Germinal center (tissue), 1 donor: ENCODE measurements at regions not wholly inside any gene's neighbourhood (a gene's known extent, or its start where the extent isn't known, plus 50 kb on each side); places are given as distances from the start of the nearest gene placed in this dataset.

Source experiments
- DNase-seq: peaks from one replicate; pipeline ENCODE4 v3.0.0; 2012; ENCODE audit warnings: mixed read lengths, low spot score

DNA sequence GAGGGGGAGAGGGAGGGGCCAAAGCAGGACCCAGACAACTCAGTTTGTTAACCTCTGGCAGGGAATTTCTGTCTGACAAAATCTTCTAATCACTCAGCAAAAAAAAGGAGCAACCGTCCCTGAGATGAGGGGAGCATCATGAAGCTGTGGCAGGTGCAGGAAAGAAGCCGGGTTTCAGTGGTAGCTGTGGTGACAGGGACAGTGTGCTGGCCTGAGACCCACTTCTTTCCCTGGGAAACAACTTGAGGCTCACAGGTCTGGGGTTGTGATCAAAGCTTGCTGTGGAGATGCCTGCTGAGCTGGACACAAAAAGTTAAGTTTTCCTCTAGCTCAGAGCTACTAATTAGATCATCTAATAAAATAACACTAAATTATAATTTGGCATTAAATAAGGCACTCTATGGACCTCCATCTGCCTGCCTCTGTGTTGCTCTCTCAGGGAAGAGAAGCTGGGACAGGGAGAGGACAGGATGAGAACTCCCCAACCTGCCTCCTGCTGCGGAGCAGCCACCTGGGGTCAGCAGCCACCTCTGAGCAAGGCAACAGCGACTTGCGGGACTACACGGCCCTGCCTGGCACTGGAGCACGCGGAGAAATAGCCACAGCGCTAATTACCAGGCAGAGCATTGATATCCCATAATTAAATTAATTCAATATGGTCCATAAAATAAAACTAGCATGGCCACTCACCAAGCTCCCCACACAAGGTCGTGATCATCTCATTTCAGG, 104.6 kb upstream of the TEX51 start:
- no peak for DNase-seq

DNA sequence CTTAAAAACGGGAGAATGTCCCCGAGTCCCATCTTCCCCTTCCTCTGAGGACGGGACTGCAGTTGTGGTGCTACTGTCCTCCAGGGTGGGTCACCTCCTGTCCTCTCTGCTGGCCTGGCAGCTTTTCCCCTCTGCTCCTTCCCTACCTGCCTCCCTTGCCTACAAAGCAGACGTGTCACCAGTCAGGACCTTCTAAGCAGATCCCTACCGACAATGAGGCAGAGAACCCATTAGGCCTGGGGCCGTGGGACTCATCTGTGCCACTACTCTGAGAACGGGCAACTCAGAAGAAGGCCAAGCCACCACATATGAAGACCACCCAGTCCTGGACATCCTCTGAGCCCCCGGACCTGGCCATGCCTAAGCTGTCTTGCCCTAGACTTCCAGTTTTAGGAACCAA, 103.0 kb upstream of the TEX51 start:
- no peak for DNase-seq

DNA sequence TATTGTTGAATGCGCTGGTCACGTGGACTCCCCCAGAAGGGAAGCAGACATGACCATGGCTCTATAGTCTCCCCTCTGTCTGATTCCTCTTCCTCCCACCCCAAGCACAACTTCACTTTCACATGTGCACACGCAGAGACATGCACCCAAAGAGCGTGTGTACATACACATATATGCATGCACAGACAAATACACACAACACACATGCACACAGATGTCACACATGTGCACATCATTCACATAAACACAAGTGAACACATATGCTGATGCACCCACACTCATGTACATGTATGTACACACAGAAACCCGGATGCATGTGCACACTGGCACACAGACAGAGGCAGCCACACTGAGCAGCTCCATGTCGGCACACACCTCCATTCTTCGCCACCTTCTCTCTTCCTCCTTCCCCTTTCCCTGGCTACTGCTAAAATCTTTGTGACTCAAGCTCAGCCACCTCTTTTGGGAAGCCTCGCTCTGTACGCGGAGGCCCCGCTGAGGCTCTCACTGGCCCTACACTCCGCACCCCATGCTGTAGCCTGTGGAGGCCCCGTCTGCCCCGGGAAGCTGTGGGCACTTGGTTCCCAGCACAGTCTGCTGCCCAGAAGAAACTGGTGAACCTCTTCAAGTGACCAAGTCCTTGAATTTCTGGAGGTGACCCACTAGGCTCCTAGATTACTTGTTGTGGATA, 101.6 kb upstream of the TEX51 start:
- DNase-seq: no peak

DNA sequence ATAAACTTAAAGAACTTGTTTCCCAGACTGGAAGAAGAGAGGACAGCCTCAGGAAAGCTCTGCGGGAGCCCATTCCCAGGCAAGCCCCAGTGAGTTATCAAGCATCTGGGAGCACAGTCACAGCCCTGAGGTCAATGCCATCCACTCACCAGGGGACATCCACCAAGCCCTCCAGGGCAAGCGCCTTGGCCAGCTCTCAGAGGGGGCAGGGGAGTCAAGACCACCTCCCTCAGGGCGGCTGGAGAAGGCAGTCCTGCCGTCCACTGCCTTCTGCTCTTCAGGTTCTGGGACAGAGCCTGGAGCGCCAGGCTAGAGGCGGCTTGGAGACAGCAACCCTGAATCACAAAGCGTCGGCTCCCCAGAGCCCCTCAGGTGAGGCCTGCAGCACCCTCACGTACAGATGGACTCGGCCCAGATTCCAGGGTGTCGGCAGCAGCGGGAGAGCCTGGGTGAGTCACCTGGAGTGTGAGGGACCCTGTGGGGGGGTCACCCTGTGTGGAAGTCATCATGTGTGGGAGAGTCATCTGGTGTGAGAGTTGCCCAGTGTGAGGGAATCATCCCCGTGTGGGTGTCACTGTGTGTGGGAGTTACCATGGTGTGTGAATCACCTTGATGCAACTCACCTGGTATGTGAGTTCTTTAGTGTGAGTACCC, 100.9 kb upstream of the TEX51 start:
- no peak for DNase-seq

DNA sequence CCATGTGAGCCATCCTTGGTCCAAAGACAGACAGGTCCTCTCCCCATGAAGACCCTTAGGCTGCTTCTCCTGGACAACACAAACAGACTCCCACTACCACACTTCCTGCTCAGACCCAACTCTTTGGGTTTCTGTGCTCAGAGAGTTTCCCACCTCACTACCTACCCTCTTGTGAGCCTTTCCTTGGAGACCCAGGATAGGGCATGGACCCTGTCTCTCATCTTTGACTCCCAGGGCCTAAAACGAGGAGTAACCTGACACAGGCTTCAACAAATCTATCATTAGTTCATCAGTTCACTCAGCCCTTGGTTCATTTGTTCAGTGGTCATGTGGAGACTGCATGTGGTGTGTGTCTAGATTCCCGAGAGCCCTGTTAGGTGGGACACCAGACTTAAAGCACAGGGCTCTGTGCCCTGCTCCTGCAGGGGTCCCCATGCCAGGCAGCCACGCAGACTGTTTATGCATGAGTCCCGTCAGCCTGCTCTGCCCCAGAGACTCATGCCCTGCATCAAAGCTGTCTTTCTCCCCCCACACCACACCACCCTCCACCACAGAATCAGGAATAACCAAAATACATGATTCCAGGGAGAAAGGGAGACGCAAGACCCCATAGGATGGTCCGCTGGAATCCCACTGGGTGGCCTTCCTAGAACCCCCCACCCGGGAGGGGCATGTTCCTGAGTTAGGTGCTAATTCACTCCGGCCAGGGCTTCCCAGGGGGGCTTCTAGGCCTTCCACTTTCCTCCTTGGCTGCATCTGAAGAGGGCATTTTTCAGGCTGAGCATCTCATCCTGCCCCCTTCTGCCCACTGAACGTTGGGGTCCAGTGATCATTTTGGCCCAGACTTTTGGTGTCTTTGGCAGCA, 100.2 kb upstream of the TEX51 start:
- no peak for DNase-seq

DNA sequence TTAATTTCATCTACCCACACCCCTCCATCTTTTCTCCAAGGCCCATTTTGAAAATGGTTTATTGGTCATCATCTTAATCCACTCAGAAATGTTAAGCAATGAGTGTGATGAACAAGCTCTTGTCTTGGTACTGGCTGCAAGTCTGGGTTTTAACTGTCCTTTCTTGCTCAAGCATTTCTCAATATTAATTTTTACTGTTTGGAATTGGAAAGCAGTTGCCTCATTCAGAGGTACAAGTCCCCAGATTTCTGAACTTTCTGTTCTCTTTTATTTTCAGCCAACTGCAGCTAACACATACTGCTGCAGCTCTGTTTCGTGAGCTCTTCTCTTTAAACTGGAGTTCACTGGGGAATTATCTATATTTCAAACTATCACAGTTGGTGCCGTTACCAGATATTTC, 99.4 kb upstream of the TEX51 start:
- DNase-seq: no peak

DNA sequence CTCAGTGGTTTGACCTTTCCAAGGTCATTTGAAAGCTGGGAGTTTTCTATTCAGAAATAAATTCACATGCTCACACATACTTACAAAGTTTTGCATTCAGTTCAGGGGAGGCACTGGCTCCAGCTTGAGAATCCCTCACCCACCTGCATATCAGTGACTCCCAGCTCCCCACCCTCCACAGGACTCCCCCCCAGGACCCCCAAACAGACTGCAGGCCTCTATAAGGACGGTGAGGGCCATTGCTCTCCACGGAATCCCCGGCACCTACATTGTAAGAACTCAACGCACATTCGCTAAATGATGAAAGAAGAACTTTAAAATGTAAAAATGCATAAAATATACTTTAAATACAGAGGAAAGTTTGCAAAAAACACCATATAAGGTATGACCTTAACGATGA, 97.2 kb upstream of the TEX51 start:
- no peak for DNase-seq

DNA sequence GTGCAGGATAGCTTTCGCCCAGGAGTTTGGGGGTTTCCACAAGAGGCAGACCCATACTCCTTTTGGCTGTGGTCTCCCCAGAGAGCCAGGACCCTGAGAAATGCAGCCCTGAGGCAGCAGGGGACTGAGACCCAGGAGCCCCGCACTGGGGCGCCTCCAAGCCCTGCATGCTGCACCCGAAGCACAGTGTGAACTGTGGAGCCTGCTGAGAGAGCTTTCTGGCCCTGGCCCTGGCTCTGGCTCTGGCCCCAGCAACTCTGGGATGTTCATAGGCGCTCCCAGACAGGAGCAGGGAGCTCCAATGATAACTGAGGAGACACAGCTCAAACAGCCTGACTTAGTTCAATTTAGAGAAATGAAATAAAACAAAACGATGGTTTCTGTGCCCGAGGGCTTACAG, 96.4 kb upstream of the TEX51 start:
- no peak for DNase-seq

DNA sequence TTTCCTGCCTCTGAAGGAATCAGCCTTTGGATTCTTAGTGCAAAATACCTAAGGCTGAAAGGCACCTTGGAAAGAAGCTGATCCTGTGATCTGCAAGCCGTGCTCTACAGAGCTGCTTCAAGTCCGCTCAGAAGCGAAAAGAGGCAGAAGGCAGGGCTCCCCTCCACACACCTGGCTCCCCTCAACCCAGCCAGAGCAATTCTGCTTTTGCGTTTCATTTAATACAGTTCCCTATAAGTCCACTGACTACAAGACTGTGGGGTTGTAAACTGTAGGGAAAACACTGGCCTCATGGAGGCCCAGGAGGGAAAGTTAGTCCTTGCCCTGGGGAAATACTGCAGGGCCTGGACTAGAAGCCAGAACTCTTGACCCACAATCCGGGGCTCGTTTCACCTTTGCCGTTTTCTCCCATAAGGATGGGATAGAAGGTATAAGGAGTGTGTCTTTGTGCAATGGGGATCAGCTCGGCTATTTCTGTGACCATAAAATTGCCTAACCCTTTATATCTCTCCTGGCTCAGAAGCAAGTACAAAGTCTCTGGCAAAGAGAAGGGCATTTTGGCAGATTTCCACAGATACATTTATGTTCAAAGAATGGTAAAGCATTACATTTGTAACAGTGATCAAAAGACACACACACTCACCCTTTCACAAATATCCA, 95.8 kb upstream of the TEX51 start:
- DNase-seq: no peak

DNA sequence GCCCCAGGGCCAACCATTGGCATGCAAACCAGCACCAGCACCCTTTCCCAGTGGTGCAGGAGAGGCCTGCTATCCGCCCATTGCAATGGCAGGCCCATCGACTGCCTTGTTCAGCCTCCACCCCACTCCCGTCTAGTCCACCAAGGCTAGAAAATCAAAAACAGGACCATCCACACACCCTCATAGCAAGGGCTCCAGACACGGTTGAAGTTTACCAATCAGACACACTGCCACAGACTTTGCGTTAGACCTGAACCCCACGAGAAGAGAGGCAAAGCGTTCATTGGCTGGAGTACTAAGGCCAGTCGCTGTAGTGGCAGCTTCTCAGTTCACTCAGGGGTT, 95.3 kb upstream of the TEX51 start:
- no peak for DNase-seq

DNA sequence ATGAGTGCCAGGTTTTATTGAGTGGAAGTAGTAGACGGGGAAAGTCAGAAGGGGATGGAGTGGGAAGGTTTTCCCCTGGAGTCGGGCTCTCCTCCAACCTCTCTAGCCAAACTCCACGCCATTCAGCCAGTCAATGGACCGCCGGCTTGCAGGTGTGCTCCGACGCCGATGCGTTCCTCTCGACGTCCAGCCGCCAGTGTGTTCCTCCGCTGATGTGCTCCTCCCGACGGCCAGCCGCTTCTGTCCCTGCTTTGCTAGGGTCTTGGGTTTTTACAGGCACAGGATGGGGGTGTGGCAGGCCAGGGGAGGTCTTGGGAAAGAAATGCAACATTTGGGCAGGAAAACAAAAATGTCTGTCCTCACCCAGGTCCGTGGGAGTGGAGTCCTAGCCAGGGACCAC, 94.3 kb upstream of the TEX51 start:
- no peak for DNase-seq

DNA sequence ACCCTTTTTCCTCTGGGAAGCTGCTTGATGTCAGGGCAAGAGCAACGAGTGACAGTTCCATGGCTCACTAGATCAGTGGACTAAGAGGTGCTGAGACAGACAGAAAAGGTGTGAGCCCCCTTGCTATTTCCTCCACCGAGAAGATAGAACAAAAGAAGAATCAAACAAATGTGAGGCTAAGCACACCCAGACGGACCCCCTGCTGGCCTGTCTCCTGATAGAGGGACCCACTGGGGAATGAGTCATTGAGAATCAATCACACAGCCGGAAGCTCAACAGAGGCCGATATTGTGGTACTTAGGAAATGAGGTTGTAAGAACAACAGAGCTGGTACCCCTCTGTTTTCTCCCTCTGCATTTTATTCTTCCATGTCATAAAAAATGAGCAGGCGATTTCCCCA, 89.8 kb upstream of the TEX51 start:
- no peak for DNase-seq

DNA sequence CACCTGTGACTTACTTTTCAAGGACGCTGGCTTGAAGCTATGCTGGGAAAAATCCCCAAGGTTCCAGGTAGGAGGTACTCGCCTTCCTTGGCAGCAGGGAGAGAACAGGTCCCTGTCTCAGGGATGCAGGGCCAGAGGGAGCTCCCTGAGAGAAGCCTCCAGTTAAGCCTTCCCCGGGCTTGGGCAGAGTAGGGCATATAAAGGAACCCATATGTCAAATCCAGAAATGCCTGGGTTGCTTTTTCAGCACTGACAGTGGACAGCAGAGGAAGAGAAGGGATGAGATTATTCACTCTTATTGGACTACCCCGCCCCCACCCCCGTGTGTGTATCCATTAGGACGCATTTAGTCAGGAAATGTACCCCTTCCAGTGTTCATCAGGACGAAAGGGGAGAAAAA, 89.3 kb upstream of the TEX51 start:
- DNase-seq: no peak

DNA sequence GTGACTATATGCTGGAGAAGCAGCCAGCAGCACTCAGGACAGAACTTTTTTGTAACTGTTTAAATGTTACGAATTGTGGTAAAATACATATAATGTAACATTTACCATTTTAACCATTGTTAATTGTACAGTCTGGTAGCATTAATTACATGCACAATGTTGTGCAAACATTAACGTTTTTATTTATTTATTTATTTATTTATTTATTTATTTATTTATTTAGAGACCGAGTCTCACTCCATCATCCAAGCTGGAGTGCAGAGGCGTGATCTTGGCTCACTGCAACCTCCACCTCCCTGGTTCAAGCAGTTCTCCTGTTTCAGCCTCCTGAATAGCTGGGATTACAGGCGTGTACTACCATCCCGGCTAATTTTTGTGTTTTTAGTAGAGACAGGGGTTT, 88.7 kb upstream of the TEX51 start:
- DNase-seq: no peak

DNA sequence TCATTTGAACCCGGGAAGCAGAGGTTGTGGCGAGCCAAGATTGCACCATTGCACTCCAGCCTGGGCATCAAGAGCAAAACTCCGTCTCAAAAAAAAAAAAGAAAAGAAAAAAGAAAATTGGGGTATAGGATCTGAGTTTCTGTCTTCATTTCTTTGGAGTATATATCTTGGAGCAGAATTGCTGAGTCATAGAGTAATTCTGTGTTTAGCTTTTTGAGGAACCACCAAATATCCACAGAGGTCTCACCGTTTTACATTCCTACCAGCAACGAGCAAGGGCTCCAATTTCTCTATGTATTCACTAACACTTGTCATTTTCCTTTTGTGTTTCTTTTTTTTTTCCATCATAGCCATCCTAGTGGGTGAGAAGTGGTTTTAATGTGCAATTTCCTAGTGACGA, 87.6 kb upstream of the TEX51 start:
- no peak for DNase-seq

DNA sequence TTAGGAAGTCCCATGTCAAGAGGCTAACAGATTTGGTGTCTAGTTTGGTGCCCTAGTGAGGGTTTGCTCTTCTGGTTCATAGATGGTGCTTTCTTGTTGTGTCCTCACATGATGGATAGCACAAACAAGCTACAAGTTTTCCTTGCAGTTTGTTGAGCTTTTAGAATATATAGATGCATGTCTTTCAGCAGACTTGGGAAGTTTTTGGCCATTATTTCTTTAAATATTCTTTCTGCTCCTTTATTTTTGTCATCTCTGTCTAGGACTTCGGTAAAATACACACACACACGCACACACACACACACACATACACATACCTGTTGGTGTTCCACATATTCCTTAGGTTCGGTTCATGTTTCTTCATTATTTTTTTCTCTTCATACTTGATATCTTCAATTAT, 81.5 kb upstream of the TEX51 start:
- no peak for DNase-seq

DNA sequence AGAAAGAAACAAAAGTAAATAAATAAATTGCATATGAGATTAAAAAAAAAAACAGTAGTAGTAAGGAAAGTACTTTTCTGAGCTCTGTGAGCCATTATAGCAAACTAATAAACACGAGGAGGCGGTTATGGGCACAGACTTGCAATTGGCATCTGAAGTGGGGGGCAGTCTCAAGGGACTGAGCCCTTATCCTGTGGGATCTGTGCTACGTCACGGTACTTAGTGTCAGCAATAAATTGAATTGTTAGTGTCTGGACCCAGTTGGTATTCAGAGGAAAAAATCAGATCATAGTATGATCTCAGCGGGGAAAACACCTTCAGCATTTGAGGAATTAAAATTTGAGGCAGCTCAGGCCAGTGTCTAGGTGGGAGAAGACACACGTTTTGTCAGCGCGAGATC, 76.6 kb upstream of the TEX51 start:
- DNase-seq: no peak

DNA sequence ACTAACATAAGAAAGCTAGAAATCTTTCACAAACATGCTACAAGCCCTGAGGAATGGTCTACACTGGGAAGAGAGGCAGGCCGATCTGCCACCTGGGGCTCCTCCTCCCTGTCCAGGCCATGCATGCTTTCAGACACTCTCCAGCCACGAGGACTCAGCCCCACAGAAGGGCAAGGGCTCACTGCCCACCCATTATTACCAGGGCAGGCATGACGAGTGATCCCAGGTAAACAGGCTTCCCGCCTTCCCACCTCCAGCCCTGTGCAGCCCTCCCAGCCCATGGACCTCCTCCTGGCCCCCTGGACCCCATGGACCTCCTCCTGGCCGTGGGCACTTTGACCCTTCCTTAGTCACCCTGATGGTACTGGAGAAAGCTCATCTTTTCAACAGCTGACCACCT, 75.8 kb upstream of the TEX51 start:
- DNase-seq: no peak

DNA sequence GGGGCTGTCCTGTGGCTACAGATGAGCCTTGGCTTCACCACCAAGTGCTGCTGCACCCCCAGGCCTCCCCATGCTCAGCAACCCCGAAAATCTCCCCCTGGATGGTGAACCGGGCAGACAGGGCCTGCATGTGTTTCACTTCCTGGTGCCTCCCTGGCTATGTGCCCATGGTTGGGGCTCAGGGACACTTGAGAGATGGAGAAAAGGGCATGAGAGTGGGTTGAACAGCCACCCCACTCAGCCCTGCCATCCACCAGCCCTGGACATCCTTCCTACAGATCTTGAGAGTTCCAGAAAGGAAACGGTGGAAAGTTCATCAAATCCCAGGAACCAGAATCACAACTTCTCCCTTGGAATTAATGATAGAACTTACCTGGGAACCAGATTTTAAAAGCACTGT, 74.7 kb upstream of the TEX51 start:
- no peak for DNase-seq

DNA sequence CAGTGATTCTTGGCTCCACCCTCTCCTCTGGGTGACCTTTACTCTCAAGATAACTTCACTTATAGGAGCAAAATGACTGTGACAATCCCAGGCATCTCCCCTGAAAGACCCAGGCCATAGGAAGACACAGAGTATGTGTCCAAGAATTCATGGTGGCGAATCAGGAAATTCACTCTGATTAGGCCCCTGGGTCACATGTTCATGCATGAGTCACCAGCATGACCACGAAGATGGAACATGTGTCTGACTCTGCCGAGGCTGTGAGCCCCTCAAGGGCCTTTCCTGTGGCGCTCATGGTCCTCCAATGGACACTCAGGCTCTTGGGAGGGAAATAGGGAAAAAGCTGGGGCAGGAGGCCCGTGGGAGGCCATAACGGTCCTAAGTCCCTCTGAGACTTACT, 74.0 kb upstream of the TEX51 start:
- no peak for DNase-seq

DNA sequence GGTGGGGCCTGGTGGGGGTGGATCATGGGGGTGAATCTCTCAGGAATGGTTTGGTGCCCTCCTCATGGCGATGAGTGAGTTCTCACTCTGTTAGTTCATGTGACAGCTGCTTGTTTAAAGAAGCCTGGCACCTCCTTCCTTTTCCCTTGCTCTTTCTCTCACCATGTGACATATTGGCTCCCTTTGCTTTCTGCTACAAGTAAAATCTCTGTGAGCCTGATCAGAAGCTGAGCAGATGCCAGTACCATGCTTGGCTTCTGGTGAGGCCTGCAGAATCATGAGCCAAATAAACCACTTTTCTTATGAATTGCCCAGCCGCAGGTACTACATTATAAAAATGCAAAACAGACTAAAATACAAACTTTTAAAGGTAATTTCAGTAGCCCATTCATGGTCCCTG, 73.4 kb upstream of the TEX51 start:
- DNase-seq: no peak

DNA sequence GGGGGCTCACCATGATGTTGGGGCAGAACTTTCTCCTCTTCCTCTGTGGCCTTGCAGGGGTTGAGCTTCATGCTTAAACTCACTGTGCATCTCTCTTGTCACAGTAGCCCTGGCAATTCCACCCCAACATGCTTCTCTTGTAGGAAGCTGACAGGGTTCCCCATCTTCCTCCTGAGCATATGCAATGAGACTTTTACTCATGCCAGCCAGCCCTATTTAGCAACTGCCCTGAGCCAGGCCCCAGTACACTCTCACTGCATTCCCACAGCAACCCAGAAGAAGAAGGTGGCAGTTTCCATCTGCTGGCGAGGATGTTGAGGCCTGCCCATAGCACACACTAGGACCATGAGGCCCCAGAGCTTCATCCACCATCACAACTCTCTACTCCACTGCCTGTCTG, 72.2 kb upstream of the TEX51 start:
- DNase-seq: no peak
